ENCODE measurements at regions not wholly inside any gene's neighbourhood (a gene's known extent, or its start where the extent isn't known, plus 50 kb on each side); places are given as distances from the start of the nearest gene placed in this dataset.

DNA sequence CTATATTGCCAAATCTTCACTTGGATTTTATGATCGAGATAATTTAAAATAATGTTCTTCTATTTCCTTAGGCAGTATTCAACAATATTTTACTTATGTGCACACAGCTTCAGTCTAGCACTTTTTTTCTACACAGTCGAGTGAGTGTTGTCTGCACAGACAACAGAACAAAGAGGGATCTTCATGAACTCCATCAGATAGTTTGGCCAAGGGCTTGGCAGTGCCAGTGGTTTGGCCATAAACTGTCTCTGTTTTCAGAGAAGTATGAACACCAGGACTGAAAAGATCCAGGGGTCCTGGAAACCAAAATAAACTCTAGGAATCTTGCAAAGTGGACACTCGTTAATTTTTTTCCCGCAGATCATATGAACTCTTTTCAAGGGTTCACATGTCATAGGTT, 547.3 kb downstream of the PLCL1 start:
- DNase-seq (ENCODE audit: extremely low read depth, low read depth): no peak
- TF ChIP-seq CTCF (IDR thresholded peaks at IDR 0.05; ENCODE audit: low read depth, low read length): no peak

DNA sequence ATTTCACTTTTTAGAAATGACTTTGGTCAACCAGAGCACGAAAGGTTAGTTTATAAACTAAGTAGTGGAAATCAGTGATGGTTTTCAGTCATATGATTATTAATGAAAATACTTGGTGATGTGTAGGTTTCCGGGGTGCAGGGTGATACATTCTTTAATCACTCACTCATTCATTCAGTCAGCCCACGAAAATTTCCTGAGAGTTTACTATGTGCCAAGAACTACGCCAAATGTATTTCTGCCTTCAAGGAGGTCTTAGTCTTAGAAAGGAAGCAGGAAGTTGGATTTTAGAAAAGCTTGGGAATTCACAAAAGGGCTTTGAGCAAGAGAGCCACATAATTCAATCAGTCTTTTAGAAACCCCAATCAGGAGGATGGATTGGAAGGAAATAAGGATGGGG, 543.6 kb downstream of the PLCL1 start:
- no peak for DNase-seq (ENCODE audit: extremely low read depth, low read depth)
- TF ChIP-seq CTCF (IDR thresholded peaks at IDR 0.05; ENCODE audit: low read depth, low read length): no peak

- DNase-seq (ENCODE audit: extremely low read depth, low read depth): no peak
- no peak for TF ChIP-seq CTCF (IDR thresholded peaks at IDR 0.05; ENCODE audit: low read depth, low read length)
Observed at GRCh38 chr2:198347349-198347748, 543.0 kb downstream of the PLCL1 start.

DNA sequence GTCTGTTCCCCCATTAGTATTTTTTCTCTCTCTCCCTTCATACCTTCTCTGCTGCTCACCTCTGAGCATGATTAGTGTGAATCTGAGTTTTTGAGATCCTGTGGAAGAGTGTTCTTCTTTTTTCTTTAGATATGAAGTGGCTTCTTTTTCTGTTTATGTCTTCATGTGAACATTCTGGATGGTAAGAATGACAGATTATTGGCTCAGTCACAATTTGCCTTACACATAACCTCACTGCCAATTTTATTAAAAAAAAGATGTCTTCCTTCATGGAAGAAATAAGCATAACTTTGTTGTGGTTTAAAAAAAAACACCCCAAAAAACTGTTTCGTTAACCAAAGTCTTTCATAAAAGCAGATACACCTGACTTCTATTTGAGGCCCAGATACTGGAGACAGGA, 539.1 kb downstream of the PLCL1 start:
- TF ChIP-seq CTCF (IDR thresholded peaks at IDR 0.05; ENCODE audit: low read depth, low read length): no peak
- DNase-seq (ENCODE audit: extremely low read depth, low read depth): no peak

DNA sequence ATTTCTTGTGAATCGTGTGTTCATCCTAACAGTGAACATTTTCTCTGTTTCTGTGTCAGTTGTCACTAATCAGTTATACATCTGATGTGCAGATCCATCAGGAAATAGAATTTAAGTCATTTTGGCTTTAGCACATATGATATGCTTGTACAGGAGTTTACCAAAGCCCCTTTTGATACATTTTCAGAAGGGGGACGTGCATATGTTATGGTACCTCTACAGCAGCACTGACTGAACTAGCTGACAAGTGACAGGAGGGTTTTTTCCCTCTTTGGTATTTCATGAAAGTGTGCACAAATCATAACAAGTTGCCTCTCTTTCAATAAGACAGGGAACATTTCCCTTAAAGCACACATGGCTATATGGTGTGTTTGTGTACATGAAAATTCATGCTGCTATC, 536.5 kb downstream of the PLCL1 start:
- no peak for DNase-seq (ENCODE audit: extremely low read depth, low read depth)
- no peak for TF ChIP-seq CTCF (IDR thresholded peaks at IDR 0.05; ENCODE audit: low read depth, low read length)

GRCh38 chr2:198339116-198339515, 534.7 kb downstream of the PLCL1 start:
- no peak for TF ChIP-seq CTCF (IDR thresholded peaks at IDR 0.05; ENCODE audit: low read depth, low read length)
- DNase-seq (ENCODE audit: extremely low read depth, low read depth): no peak

DNA sequence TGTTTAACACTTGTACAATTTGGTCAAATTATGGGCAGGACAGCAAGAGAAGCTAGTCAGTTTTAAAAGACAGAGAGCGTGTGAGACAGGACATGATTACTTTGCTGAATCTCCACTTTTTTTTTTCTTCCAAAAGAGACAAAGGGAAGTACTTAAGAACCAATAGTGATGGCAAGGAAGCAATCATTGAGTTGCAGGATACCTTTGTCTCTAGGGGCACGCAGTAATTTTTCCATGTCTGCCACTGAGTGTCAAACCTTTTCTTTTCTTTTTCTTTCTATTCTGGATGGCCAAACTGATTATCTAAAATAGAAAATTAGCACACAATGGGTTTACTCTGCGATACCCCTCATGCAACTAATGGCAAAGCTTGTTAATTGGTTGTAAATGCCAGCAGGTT, 533.0 kb downstream of the PLCL1 start:
- no peak for DNase-seq (ENCODE audit: extremely low read depth, low read depth)
- no peak for TF ChIP-seq CTCF (IDR thresholded peaks at IDR 0.05; ENCODE audit: low read depth, low read length)
